ENCODE measurements at regions not wholly inside any gene's neighbourhood (a gene's known extent, or its start where the extent isn't known, plus 50 kb on each side); places are given as distances from the start of the nearest gene placed in this dataset.
A peak's percentile ranks its signal among the peaks of the same experiment; 100 is the strongest.
"Not testable (repeated sequence)": the region's sequence is repeated elsewhere in the genome, so short reads cannot be mapped to it uniquely, and the experiment has no call there.

GRCh38 chr5:14038341-14038959, 94.0 kb upstream of the DNAH5 start:
- Mint-ChIP-seq H3K4me1 (peaks cover 0 to 11% (median 0%) of the 10 kb centered on the region in 3 donors), H3K27me3 (peaks cover 26% of the 10 kb centered on the region), H3K4me3 (no peak overlapping the region), H3K9me3 (peaks cover 0 to 2% (median 0%) of the 10 kb centered on the region in 3 donors), H3K27ac (no peak overlapping the region), H3K36me3 (no peaks in the 10 kb centered on the region)

- Mint-ChIP-seq H3K4me3 (peak overlapping the region in 1 of 4 donors; percentile 44), H3K27ac (no peak overlapping the region), H3K36me3 (no peaks in the 10 kb centered on the region)
These were observed 92.5 kb upstream of the DNAH5 start for GRCh38 chr5:14036947-14037346.

GRCh38 chr5:14036514-14036913, 92.0 kb upstream of the DNAH5 start:
- H3K36me3 Mint-ChIP-seq: no peaks in the 10 kb centered on the region
- peaks cover 0 to 11% (median 0%) of the 10 kb centered on the region in 3 donors for H3K4me1 Mint-ChIP-seq
- H3K9me3 Mint-ChIP-seq: peaks cover 0 to 2% (median 0%) of the 10 kb centered on the region in 3 donors
- H3K27me3 Mint-ChIP-seq: peaks cover 26% of the 10 kb centered on the region
- H3K4me3 Mint-ChIP-seq: no peak overlapping the region
- no peak overlapping the region for H3K27ac Mint-ChIP-seq

More at GRCh38 chr5:14036947-14037346, 92.5 kb upstream of the DNAH5 start:
- peaks cover 0 to 11% (median 0%) of the 10 kb centered on the region in 3 donors for H3K4me1 Mint-ChIP-seq
- peaks cover 26% of the 10 kb centered on the region for H3K27me3 Mint-ChIP-seq
- peaks cover 0 to 2% (median 0%) of the 10 kb centered on the region in 3 donors for H3K9me3 Mint-ChIP-seq

- Mint-ChIP-seq H3K27ac (no peak overlapping the region), H3K4me1 (peaks cover 0 to 11% (median 0%) of the 10 kb centered on the region in 3 donors), H3K4me3 (no peak overlapping the region), H3K36me3 (no peaks in the 10 kb centered on the region), H3K27me3 (peaks cover 22% of the 10 kb centered on the region), H3K9me3 (peaks cover 0 to 2% (median 0%) of the 10 kb centered on the region in 3 donors)
These were observed 91.5 kb upstream of the DNAH5 start for GRCh38 chr5:14035859-14036503.

- H3K4me1 Mint-ChIP-seq: peaks cover 0 to 11% (median 0%) of the 10 kb centered on the region in 3 donors
- H3K27ac Mint-ChIP-seq: no peak overlapping the region
- H3K36me3 Mint-ChIP-seq: no peaks in the 10 kb centered on the region
- H3K27me3 Mint-ChIP-seq: peaks cover 25% of the 10 kb centered on the region
- H3K4me3 Mint-ChIP-seq: no peak overlapping the region
- peaks cover 0 to 2% (median 0%) of the 10 kb centered on the region in 3 donors for H3K9me3 Mint-ChIP-seq
These were observed 90.5 kb upstream of the DNAH5 start for GRCh38 chr5:14034963-14035362.

GRCh38 chr5:14032918-14033317, 88.4 kb upstream of the DNAH5 start:
- Mint-ChIP-seq H3K27me3 (peaks cover 25% of the 10 kb centered on the region), H3K9me3 (no peaks in the 10 kb centered on the region), H3K4me3 (no peak overlapping the region), H3K27ac (no peak overlapping the region), H3K36me3 (no peaks in the 10 kb centered on the region), H3K4me1 (peaks cover 0 to 14% (median 0%) of the 10 kb centered on the region in 3 donors)

GRCh38 chr5:14028938-14029584, 84.6 kb upstream of the DNAH5 start:
- Mint-ChIP-seq H3K36me3 (peaks cover under 1% of the 10 kb centered on the region), H3K9me3 (peaks cover 0 to 1% (median under 1%) of the 10 kb centered on the region in 3 donors), H3K27ac (no peak overlapping the region), H3K4me3 (no peak overlapping the region), H3K4me1 (peaks cover 0 to 3% (median 0%) of the 10 kb centered on the region in 3 donors), H3K27me3 (peaks cover 16% of the 10 kb centered on the region)

GRCh38 chr5:14028188-14028587, 83.7 kb upstream of the DNAH5 start:
- Mint-ChIP-seq H3K36me3 (peaks cover 3% of the 10 kb centered on the region), H3K4me3 (no peak overlapping the region), H3K27ac (no peak overlapping the region), H3K9me3 (peaks cover 0 to 3% (median 1%) of the 10 kb centered on the region in 3 donors), H3K27me3 (peaks cover 20% of the 10 kb centered on the region), H3K4me1 (peaks cover 0 to 3% (median 0%) of the 10 kb centered on the region in 3 donors)

- Mint-ChIP-seq H3K9me3 (peaks cover 0 to 3% (median 1%) of the 10 kb centered on the region in 3 donors), H3K36me3 (peaks cover 3% of the 10 kb centered on the region), H3K4me1 (peaks cover 0 to 3% (median 0%) of the 10 kb centered on the region in 3 donors), H3K27ac (no peak overlapping the region), H3K4me3 (no peak overlapping the region), H3K27me3 (peaks cover 21% of the 10 kb centered on the region)
These were observed 81.2 kb upstream of the DNAH5 start for GRCh38 chr5:14025569-14026286.

GRCh38 chr5:14022971-14023370, 78.5 kb upstream of the DNAH5 start:
- peaks cover 3% of the 10 kb centered on the region for H3K36me3 Mint-ChIP-seq
- H3K27ac Mint-ChIP-seq: no peak overlapping the region
- H3K4me3 Mint-ChIP-seq: no peak overlapping the region
- H3K27me3 Mint-ChIP-seq: peaks cover 23% of the 10 kb centered on the region
- H3K9me3 Mint-ChIP-seq: peaks cover 0 to 6% (median 3%) of the 10 kb centered on the region in 3 donors
- H3K4me1 Mint-ChIP-seq: no peaks in the 10 kb centered on the region

GRCh38 chr5:14020944-14021343, 76.5 kb upstream of the DNAH5 start:
- H3K4me1 Mint-ChIP-seq, H3K27ac Mint-ChIP-seq, H3K36me3 Mint-ChIP-seq, H3K9me3 Mint-ChIP-seq, H3K4me3 Mint-ChIP-seq: not testable (repeated sequence)
- H3K27me3 Mint-ChIP-seq: peaks cover 20% of the 10 kb centered on the region

GRCh38 chr5:14019768-14020290, 75.3 kb upstream of the DNAH5 start:
- Mint-ChIP-seq H3K27ac (no peak overlapping the region), H3K27me3 (peaks cover 20% of the 10 kb centered on the region), H3K36me3 (peaks cover 3% of the 10 kb centered on the region), H3K4me3 (no peak overlapping the region), H3K9me3 (peaks cover 0 to 5% (median 3%) of the 10 kb centered on the region in 3 donors), H3K4me1 (no peaks in the 10 kb centered on the region)

- Mint-ChIP-seq H3K27ac (no peak overlapping the region), H3K4me1 (no peaks in the 10 kb centered on the region), H3K4me3 (no peak overlapping the region), H3K9me3 (peaks cover 0 to 5% (median 0%) of the 10 kb centered on the region in 3 donors), H3K27me3 (peaks cover 20% of the 10 kb centered on the region), H3K36me3 (no peaks in the 10 kb centered on the region)
These were observed 73.4 kb upstream of the DNAH5 start for GRCh38 chr5:14017904-14018303.

GRCh38 chr5:14016549-14016948, 72.1 kb upstream of the DNAH5 start:
- peaks cover 23% of the 10 kb centered on the region for H3K27me3 Mint-ChIP-seq
- H3K27ac Mint-ChIP-seq: peak overlapping the region in 1 of 3 donors; percentile 46
- H3K4me1 Mint-ChIP-seq: peaks cover 0 to 4% (median 3%) of the 10 kb centered on the region in 3 donors
- H3K4me3 Mint-ChIP-seq: peak overlapping the region in 1 of 4 donors; percentile 6
- peaks cover 0 to 5% (median 0%) of the 10 kb centered on the region in 3 donors for H3K9me3 Mint-ChIP-seq
- no peaks in the 10 kb centered on the region for H3K36me3 Mint-ChIP-seq

All from IgD-negative memory B cell (primary cell).